Body of pancreas (tissue), 4 donors: ENCODE measurements at regions not wholly inside any gene's neighbourhood (a gene's known extent, or its start where the extent isn't known, plus 50 kb on each side); places are given as distances from the start of the nearest gene placed in this dataset.

Experiments used
- ATAC-seq: fragments of 150-250 bp; one replicate; pipeline ENCODE4 v1.9.1; 2016
- DNase-seq, 4 donors: peaks; one replicate each; pipeline ENCODE4 v3.0.0-alpha.2; 2019
- H3K27ac ChIP-seq, 4 donors: fragments of 200-600 bp; sonication (generic); 1 replicate in 3 of 4; 2 replicates in 1 of 4; pipeline versions ENCODE4 v1.5.1 to v1.6.1; 2016 to 2019; ENCODE audit warnings: mild to moderate bottlenecking in 1 of 4, mixed read lengths in 1 of 4, moderate library complexity in 1 of 4
- H3K27me3 ChIP-seq, 2 donors: fragments of 200-600 bp; sonication (generic); one replicate each; pipeline ENCODE4 v1.6.0; 2016; ENCODE audit warnings: mild to moderate bottlenecking in 1 of 2
- H3K36me3 ChIP-seq, 2 donors: fragments of 200-600 bp; sonication (generic); replicated peaks in 1 of 2; 2 replicates each; pipeline ENCODE4 v1.5.1; 2016; ENCODE audit warnings: low read depth in 2 of 2; ENCODE audit not compliant: insufficient read depth in 1 of 2
- H3K4me1 ChIP-seq: fragments of 200-600 bp; sonication (generic); one replicate; pipeline ENCODE4 v1.6.0; 2016
- H3K4me3 ChIP-seq, 2 donors: fragments of 200-600 bp; sonication (generic); 1 replicate in 1 of 2; 2 replicates in 1 of 2; pipeline ENCODE4 v1.5.1; 2016 to 2019
- H3K9me3 ChIP-seq, 3 donors: fragments of 200-600 bp; sonication (generic); 1 replicate in 2 of 3; 2 replicates in 1 of 3; pipeline ENCODE4 v1.5.1; 2016
- POLR2A ChIP-seq, 3 donors: fragments of 450-650 bp; IDR thresholded peaks; one replicate each; pipeline ENCODE4 v1.6.1; 2016; ENCODE audit warnings: antibody characterized with exemption in 3 of 3, mild to moderate bottlenecking in 2 of 3
- WGBS, 2 donors: methylation state at CpG; one replicate each; pipeline ENCODE4 v1.1.5; 2017; 5-methylcytosine and 5-hydroxymethylcytosine counted together
- intact Hi-C: fragments of 100-400 bp; cut with DNase I; formaldehyde crosslinking; loops from one replicate; pipeline ENCODE4 v1.15.1; 2023
- TF ChIP-seq, protein P1 (sequence below), 7 experiments: fragments of 450-650 bp in 4 of 7; fragments of 200-600 bp in 3 of 7; sonication (generic) in 3 of 7; IDR thresholded peaks; one replicate each; pipeline ENCODE4 v1.5.1; 2016 to 2019; ENCODE audit warnings: antibody characterized with exemption in 7 of 7

DNA sequence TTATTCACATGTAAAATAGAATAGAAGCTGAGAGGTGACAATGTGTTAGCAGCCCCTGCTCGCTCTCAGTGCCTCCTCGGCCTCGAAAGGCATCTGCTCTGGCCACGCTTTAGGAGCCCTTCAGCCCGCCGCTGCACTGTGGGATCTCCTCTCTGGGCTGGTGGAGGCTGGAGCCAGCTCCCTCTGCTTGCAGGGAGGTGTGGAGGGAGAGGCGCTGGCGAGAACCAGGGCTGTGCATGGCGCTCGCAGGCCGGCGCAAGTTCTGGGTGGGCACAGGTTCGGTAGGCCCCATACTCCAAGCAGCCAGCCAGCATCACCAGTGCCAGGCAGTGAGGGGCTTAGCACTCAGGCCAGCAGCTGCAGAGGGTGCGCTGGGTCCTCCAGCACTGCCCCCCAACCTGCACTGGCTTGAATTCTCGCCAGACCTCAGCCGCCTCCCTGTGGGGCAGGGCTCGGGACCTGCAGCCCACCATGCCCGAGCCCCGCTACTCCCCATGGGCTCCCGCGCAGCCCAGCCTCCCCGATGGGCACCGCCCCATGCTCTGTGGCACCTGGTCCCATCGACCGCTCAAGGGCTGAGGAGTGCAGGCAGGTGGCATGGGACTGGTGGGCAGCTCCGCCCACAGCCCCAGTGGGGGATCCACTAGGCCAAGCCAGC lies 1346.7 kb upstream of the IGFBP7 start:
- Histone ChIP-seq H3K4me3 (no peak overlapping the region), H3K27ac (no peak overlapping the region), H3K9me3 (no peaks in the 10 kb centered on the region), H3K36me3 (no peaks in the 10 kb centered on the region), H3K4me1 (no peaks in the 10 kb centered on the region), H3K27me3 (no peaks in the 10 kb centered on the region)
- WGBS, 2 donors, result 82 to 86% methylated on average over 6 to 25 of the region's 26 CpGs
- DNase-seq, result no peak
- no peak for TF ChIP-seq POLR2A (IDR thresholded peaks at IDR 0.05)
- TF ChIP-seq, protein P1, sequence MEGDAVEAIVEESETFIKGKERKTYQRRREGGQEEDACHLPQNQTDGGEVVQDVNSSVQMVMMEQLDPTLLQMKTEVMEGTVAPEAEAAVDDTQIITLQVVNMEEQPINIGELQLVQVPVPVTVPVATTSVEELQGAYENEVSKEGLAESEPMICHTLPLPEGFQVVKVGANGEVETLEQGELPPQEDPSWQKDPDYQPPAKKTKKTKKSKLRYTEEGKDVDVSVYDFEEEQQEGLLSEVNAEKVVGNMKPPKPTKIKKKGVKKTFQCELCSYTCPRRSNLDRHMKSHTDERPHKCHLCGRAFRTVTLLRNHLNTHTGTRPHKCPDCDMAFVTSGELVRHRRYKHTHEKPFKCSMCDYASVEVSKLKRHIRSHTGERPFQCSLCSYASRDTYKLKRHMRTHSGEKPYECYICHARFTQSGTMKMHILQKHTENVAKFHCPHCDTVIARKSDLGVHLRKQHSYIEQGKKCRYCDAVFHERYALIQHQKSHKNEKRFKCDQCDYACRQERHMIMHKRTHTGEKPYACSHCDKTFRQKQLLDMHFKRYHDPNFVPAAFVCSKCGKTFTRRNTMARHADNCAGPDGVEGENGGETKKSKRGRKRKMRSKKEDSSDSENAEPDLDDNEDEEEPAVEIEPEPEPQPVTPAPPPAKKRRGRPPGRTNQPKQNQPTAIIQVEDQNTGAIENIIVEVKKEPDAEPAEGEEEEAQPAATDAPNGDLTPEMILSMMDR (IDR thresholded peaks at IDR 0.05), result no peak
- no peak for ATAC-seq
- intact Hi-C loops, result loop anchor here (10.0 kb wide), 1 partner anchor 708 kb away; no protein-coding TSS in a partner anchor

DNA sequence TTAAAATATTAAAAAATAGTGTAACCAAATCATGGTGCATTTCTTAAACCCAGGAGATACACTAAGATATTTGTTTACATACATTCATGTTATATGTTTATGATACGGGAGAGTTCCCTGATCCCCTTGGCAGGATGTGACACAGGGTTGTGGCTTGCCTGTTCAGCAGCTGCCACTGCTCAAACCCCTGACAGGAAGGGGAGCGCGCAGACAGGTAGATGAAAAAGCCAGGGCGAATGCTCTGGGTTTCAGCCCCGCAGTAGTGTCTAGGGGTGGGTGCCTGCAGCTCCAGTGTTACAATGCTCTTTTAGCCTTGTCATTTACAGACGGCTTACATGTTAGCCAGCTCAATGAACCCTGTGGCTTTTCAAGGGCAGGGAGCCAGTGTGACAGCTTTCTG lies 1343.8 kb upstream of the IGFBP7 start:
- no peak for TF ChIP-seq POLR2A (IDR thresholded peaks at IDR 0.05)
- TF ChIP-seq, protein P1 (IDR thresholded peaks at IDR 0.05), result no peak
- WGBS, 2 donors, result 58 to 62% methylated on average over 6 of the region's 6 CpGs

DNA sequence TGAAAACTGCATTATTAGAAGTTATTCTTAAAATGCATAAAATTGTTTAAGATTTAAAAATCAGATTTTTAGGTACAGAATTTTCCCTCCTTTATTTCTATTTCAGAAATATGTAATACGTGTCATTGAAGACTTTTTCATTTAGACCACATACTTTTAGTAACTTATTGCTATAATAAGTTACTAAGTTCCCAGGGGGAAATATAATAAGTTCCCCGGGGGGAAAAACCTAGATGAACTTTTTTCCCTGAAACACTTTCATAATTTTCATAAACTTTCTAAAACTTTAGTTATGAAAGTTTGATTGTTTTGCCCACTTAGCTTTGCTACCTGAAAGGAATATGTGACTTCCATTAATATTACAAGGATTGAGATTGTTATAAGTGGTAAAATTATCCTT lies 1341.5 kb upstream of the IGFBP7 start:
- intact Hi-C loops, result loop anchor here (10.0 kb wide), 1 partner anchor 713 kb away; no protein-coding TSS in a partner anchor
- ATAC-seq (no peak), DNase-seq (no peak)
- Histone ChIP-seq H3K4me3 (no peak overlapping the region), H3K27me3 (no peaks in the 10 kb centered on the region), H3K4me1 (no peaks in the 10 kb centered on the region), H3K36me3 (no peaks in the 10 kb centered on the region), H3K9me3 (no peaks in the 10 kb centered on the region), H3K27ac (no peak overlapping the region)
- WGBS, 2 donors, result 29 to 45% methylated on average over 2 of the region's 2 CpGs
- TF ChIP-seq, protein P1 (IDR thresholded peaks at IDR 0.05), result no peak
- TF ChIP-seq POLR2A (IDR thresholded peaks at IDR 0.05), result no peak

More for the DNA sequence above, 1343.8 kb upstream of the IGFBP7 start:
- H3K27me3 ChIP-seq, result no peaks in the 10 kb centered on the region
- no peaks in the 10 kb centered on the region for H3K9me3 ChIP-seq
- no peaks in the 10 kb centered on the region for H3K4me1 ChIP-seq
- intact Hi-C loops, result loop anchor here (10.0 kb wide), 1 partner anchor 711 kb away; no protein-coding TSS in a partner anchor
- ATAC-seq, result no peak
- no peaks in the 10 kb centered on the region for H3K36me3 ChIP-seq
- no peak for DNase-seq
- no peak overlapping the region for H3K4me3 ChIP-seq
- H3K27ac ChIP-seq, result no peak overlapping the region

DNA sequence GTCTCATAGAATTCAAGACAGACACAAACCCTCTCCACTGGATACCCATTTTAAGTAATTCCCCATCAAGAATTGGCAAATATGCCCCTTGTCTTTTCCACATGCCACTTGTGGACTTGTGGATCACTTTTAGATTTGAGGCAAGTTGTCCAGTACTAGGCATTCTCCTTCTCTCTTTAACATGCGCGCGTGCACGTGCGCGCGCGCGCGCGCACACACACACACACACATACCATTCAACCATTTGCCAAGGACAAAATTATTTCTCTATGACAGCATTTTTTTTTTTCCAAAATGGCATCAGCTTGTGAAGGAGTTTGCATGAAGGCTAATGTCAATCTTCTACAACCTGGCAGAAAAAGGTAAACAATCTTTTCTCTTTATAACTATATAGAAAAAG lies 1325.7 kb upstream of the IGFBP7 start:
- Histone ChIP-seq H3K27ac (no peak overlapping the region), H3K36me3 (no peaks in the 10 kb centered on the region), H3K9me3 (no peaks in the 10 kb centered on the region), H3K4me1 (no peaks in the 10 kb centered on the region), H3K4me3 (no peak overlapping the region), H3K27me3 (no peaks in the 10 kb centered on the region)
- no peak for ATAC-seq
- intact Hi-C loops, result no loop called here
- TF ChIP-seq, protein P1 (IDR thresholded peaks at IDR 0.05), result no peak
- TF ChIP-seq POLR2A (IDR thresholded peaks at IDR 0.05), result no peak
- 87 to 98% methylated on average over 11 of the region's 11 CpGs for WGBS, 2 donors
- DNase-seq, result no peak

DNA sequence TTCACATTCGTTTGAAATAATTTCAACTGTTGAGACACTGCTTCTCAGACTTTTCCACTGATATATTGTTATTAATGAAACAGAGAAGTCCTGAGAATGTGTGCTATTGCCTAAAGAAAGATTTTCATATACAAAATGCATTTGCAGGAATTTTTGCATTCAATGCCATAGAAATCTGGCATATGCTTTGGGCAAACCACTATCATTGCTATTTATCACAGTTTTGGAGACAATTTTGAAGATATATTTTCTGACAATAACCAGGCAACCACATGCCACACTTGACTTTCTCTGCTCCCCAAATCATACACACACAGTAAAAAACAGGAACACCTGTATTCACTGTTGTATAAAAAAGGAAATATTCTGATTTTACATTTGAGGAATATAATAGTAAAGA lies 1303.7 kb upstream of the IGFBP7 start:
- DNase-seq (no peak), ATAC-seq (no peak)
- no peaks in the 10 kb centered on the region for H3K9me3 ChIP-seq
- no peaks in the 10 kb centered on the region for H3K27me3 ChIP-seq
- no peak overlapping the region for H3K27ac ChIP-seq
- no peaks in the 10 kb centered on the region for H3K36me3 ChIP-seq
- 34 to 56% methylated on average over 1 of the region's 1 CpG for WGBS, 2 donors
- no peaks in the 10 kb centered on the region for H3K4me1 ChIP-seq
- no peak for TF ChIP-seq POLR2A (IDR thresholded peaks at IDR 0.05)
- TF ChIP-seq, protein P1 (IDR thresholded peaks at IDR 0.05), result no peak
- no peak overlapping the region for H3K4me3 ChIP-seq
- intact Hi-C loops, result no loop called here
